NCI-H748 (cell line): ENCODE measurements at regions not wholly inside any gene's neighbourhood (a gene's known extent, or its start where the extent isn't known, plus 50 kb on each side); places are given as distances from the start of the nearest gene placed in this dataset.

Experiments used
- DNase-seq: peaks from one replicate; lab custom pipeline; 2025; ENCODE audit not compliant: unreplicated experiment; lab: John Stamatoyannopoulos, UW

GRCh38 chr9:23636199-23636598 is 189.8 kb downstream of the ELAVL2 start:
- no peak for DNase-seq

GRCh38 chr9:23638011-23638410 is 188.0 kb downstream of the ELAVL2 start:
- no peak for DNase-seq

- no peak for DNase-seq
These were observed 187.1 kb downstream of the ELAVL2 start for GRCh38 chr9:23638837-23639426.
